ENCODE measurements at regions not wholly inside any gene's neighbourhood (a gene's known extent, or its start where the extent isn't known, plus 50 kb on each side); places are given as distances from the start of the nearest gene placed in this dataset.

GRCh38 chr9:1235650-1236049 is 185.5 kb downstream of the DMRT2 start:
- Mint-ChIP-seq H3K27ac (ENCODE audit: unreplicated experiment) (no peak overlapping the region), H3K36me3 (ENCODE audit: unreplicated experiment) (no peaks in the 10 kb centered on the region)

DNA sequence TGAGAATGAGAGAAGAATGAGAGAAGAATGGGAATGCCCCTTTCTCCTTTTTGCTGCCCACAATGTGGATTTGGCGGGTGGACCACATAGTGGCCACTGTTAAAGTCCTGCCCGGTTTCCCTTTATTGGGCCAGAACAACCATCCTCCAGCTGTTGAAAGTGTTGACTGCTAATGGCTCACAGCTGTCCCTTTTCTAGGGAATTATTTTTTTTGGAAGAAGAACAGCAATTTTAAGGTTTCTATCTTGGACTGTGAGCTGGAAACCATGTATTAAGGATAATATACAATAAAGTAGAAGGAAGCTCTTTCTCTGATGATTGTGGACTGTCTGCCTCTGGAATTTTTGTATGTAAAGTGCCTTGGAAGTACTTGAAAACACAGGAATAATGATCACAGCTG is 185.9 kb downstream of the DMRT2 start:
- Mint-ChIP-seq H3K4me3 (ENCODE audit: unreplicated experiment) (no peak overlapping the region), H3K27ac (ENCODE audit: unreplicated experiment) (no peak overlapping the region), H3K4me1 (ENCODE audit: unreplicated experiment) (peaks cover 22% of the 10 kb centered on the region), H3K9me3 (ENCODE audit: unreplicated experiment) (no peaks in the 10 kb centered on the region), H3K27me3 (ENCODE audit: unreplicated experiment) (no peaks in the 10 kb centered on the region), H3K36me3 (ENCODE audit: unreplicated experiment) (no peaks in the 10 kb centered on the region)
- no peak for TF ChIP-seq CTCF (IDR thresholded peaks at IDR 0.05)
- DNase-seq (ENCODE audit: extremely low spot score, unreplicated experiment) = no peak

More at GRCh38 chr9:1235650-1236049, 185.5 kb downstream of the DMRT2 start:
- TF ChIP-seq CTCF (IDR thresholded peaks at IDR 0.05) = no peak
- H3K4me3 Mint-ChIP-seq (ENCODE audit: unreplicated experiment) = no peak overlapping the region
- peaks cover 25% of the 10 kb centered on the region for H3K4me1 Mint-ChIP-seq (ENCODE audit: unreplicated experiment)
- DNase-seq (ENCODE audit: extremely low spot score, unreplicated experiment) = no peak
- H3K27me3 Mint-ChIP-seq (ENCODE audit: unreplicated experiment) = no peaks in the 10 kb centered on the region
- H3K9me3 Mint-ChIP-seq (ENCODE audit: unreplicated experiment) = no peaks in the 10 kb centered on the region

DNA sequence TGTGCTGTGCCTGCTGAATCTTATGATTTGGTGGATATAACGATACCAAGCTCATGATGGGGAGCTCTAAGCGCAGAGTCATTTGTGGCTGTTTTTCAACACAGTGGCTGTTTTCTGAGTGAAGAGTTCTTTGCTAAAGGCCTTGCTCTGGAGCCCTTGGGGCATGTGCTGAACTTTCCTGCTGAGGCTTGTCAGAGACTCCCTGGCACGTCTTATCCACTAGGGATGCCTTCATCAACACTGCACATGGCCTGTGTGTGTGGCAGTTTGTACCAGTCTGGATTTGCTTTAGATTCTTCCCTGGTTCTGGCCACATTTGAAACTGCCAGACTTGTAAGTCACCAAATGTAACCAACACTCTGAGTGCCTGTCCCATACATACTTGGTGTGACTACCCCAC is 188.2 kb downstream of the DMRT2 start:
- no peaks in the 10 kb centered on the region for H3K36me3 Mint-ChIP-seq (ENCODE audit: unreplicated experiment)
- H3K4me1 Mint-ChIP-seq (ENCODE audit: unreplicated experiment) = peaks cover 5% of the 10 kb centered on the region
- TF ChIP-seq CTCF (IDR thresholded peaks at IDR 0.05) = no peak
- no peak overlapping the region for H3K27ac Mint-ChIP-seq (ENCODE audit: unreplicated experiment)
- H3K27me3 Mint-ChIP-seq (ENCODE audit: unreplicated experiment) = no peaks in the 10 kb centered on the region
- H3K4me3 Mint-ChIP-seq (ENCODE audit: unreplicated experiment) = no peak overlapping the region
- no peak for DNase-seq (ENCODE audit: extremely low spot score, unreplicated experiment)
- peaks cover 4% of the 10 kb centered on the region for H3K9me3 Mint-ChIP-seq (ENCODE audit: unreplicated experiment)

GRCh38 chr9:1248743-1249142 is 198.6 kb downstream of the DMRT2 start:
- no peak for TF ChIP-seq CTCF (IDR thresholded peaks at IDR 0.05)
- Mint-ChIP-seq H3K27ac (ENCODE audit: unreplicated experiment) (no peak overlapping the region), H3K36me3 (ENCODE audit: unreplicated experiment) (no peaks in the 10 kb centered on the region), H3K4me1 (ENCODE audit: unreplicated experiment) (no peaks in the 10 kb centered on the region), H3K9me3 (ENCODE audit: unreplicated experiment) (no peaks in the 10 kb centered on the region), H3K4me3 (ENCODE audit: unreplicated experiment) (no peak overlapping the region), H3K27me3 (ENCODE audit: unreplicated experiment) (no peaks in the 10 kb centered on the region)
- no peak for DNase-seq (ENCODE audit: extremely low spot score, unreplicated experiment)

DNA sequence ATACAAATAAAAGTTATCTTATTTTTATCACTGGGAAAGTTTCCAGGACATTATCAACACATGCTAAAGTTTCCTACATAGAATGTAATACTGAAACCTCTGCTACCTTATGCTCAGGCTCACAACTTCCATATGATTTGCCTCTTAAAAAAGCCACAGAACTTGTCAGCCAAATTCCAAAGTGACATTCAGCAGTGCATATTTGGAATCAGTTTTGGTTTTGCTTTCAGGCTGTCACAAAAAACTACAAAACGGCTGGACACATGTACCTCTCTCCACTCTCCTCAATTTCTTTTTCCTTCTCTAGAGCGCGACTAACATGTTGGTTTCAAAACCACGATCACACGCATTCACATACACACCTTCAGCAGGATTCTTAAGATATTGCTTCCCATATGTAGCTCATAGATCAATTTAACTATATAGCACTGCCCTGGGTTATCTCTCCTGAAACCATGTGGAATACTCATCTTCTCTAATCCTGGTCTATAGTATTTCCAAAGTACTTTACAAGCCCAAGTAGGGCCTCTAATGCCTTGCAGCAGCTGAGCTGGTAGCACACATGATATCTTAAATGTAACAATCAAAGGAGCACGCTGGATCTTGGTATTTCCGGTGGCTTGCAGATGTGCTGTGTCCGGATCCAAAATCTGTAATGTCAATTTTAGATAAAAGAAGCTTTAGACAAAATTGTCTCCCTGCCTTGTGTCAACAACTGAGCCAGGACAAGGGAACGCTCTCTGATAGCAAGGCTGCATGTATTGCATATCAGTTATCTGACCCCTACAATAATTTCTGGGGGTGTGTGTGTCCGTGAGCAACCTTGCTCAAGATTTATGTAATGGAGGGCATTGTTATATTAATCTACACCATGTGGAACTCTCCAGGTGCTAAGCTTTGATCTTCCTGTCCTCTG is 203.2 kb downstream of the DMRT2 start:
- no peak for DNase-seq (ENCODE audit: extremely low spot score, unreplicated experiment)
- H3K27ac Mint-ChIP-seq (ENCODE audit: unreplicated experiment) = no peak overlapping the region
- no peaks in the 10 kb centered on the region for H3K4me1 Mint-ChIP-seq (ENCODE audit: unreplicated experiment)
- TF ChIP-seq CTCF (IDR thresholded peaks at IDR 0.05) = no peak
- no peaks in the 10 kb centered on the region for H3K27me3 Mint-ChIP-seq (ENCODE audit: unreplicated experiment)
- no peaks in the 10 kb centered on the region for H3K9me3 Mint-ChIP-seq (ENCODE audit: unreplicated experiment)
- no peaks in the 10 kb centered on the region for H3K36me3 Mint-ChIP-seq (ENCODE audit: unreplicated experiment)
- H3K4me3 Mint-ChIP-seq (ENCODE audit: unreplicated experiment) = no peak overlapping the region

Measured in osteocyte (in vitro differentiated cells).